Astrocyte of the cerebellum (primary cell): ENCODE measurements at regions not wholly inside any gene's neighbourhood (a gene's known extent, or its start where the extent isn't known, plus 50 kb on each side); places are given as distances from the start of the nearest gene placed in this dataset.
"Not testable (repeated sequence)": the region's sequence is repeated elsewhere in the genome, so short reads cannot be mapped to it uniquely, and the experiment has no call there.

Source experiments
- DNase-seq: peaks from one replicate; pipeline ENCODE4 v3.0.0-alpha.2; 2011; ENCODE audit warnings: low read depth
- H3K4me3 ChIP-seq: 2 replicates; pipeline ENCODE4 v1.5.1; 2011; ENCODE audit warnings: mild to moderate bottlenecking, low read depth, low read length, moderate library complexity
- in situ Hi-C: cut with HindIII; loops from 2 replicates; pipeline ENCODE4 v1.10.0; 2017; ENCODE audit warnings: low sequenced_read_pairs
- TF ChIP-seq, protein P1 (sequence below): IDR thresholded peaks from 2 replicates; pipeline ENCODE4 v1.5.1; 2012; ENCODE audit warnings: low read length, low read depth, moderate library complexity, mild to moderate bottlenecking; ENCODE audit errors: missing control alignments

DNA sequence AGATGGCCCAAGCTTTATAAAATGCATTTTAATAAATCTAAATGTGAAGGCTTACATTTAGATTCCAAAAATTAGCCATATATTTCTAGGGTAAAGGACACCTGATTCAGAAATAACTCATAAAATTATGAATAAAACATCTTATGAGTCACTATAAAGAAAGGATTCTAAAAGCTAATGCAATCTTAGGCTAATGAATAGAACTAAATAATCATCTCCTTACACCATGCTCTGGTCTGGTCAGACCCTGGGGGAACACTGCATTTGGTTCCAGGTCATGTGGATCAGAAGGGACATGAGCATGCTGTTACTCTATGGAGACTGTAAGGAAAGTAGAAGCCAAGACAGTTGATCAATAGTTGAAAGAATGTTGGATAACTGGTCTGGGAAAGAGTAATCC is 370.4 kb downstream of the NDFIP2 start:
- in situ Hi-C loops: no loop called here

DNA sequence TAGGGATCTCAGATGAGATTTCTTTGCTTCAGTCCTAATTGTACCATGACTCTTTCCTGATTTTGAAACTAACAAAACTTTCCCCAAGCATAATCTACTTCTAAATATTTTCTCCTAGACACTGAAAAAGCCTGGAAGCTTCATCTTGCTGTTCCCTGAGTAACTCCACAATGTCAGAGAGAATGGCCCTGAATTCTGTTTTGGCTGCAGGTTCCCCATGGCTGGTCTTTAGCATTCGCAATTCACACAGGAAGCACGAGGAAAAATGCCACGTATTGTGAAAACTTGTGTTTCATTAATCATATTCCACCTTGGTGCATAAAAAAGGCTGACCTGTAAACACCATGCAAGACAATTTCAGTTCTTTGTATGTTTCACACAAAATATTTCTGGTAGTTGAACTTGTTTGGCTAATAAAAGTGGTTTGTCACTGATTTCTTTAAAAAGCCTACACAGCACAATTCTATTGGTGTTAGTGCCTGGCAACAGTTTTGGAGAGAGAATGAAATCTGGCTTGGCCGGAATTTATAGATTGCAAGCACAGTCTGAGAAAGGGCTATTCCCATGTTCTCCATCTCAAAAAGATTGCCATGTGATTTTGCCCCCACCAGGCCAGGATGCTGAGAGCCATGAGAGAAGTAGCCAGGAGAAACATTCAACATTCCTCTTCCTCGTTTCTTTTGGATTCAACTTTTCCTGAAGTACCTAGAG is 367.1 kb downstream of the NDFIP2 start:
- no peak for DNase-seq
- in situ Hi-C loops: no loop called here
- TF ChIP-seq, protein P1, sequence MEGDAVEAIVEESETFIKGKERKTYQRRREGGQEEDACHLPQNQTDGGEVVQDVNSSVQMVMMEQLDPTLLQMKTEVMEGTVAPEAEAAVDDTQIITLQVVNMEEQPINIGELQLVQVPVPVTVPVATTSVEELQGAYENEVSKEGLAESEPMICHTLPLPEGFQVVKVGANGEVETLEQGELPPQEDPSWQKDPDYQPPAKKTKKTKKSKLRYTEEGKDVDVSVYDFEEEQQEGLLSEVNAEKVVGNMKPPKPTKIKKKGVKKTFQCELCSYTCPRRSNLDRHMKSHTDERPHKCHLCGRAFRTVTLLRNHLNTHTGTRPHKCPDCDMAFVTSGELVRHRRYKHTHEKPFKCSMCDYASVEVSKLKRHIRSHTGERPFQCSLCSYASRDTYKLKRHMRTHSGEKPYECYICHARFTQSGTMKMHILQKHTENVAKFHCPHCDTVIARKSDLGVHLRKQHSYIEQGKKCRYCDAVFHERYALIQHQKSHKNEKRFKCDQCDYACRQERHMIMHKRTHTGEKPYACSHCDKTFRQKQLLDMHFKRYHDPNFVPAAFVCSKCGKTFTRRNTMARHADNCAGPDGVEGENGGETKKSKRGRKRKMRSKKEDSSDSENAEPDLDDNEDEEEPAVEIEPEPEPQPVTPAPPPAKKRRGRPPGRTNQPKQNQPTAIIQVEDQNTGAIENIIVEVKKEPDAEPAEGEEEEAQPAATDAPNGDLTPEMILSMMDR: no peak
- no peak overlapping the region for H3K4me3 ChIP-seq

More for the DNA sequence above, 370.4 kb downstream of the NDFIP2 start:
- DNase-seq: no peak
- TF ChIP-seq, protein P1: no peak
- no peak overlapping the region for H3K4me3 ChIP-seq

DNA sequence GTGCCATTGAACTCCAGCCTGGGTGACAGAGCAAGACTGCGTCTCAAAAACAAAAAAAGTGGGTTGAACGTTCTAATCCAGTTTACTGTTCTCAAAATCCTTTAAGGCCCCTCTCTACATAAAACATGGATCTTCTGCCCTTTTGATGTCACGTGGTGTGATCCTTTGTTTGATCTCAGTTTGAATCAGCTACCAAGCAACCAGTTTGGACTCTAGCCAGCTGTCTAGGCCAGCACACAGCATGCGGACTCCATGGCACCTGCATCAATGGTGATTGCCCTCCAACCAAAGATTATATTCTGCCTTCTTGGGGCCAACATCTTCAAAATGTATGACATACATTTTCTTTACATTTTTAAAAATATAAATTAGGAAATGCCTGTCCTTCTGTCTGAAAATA is 365.4 kb downstream of the NDFIP2 start:
- no peak for DNase-seq
- TF ChIP-seq, protein P1: no peak
- in situ Hi-C loops: no loop called here
- H3K4me3 ChIP-seq: no peak overlapping the region

- in situ Hi-C loops: no loop called here
- TF ChIP-seq, protein P1: no peak
- no peak for DNase-seq
- no peak overlapping the region for H3K4me3 ChIP-seq
Observed at GRCh38 chr13:79837741-79838450, 356.9 kb downstream of the NDFIP2 start.

DNA sequence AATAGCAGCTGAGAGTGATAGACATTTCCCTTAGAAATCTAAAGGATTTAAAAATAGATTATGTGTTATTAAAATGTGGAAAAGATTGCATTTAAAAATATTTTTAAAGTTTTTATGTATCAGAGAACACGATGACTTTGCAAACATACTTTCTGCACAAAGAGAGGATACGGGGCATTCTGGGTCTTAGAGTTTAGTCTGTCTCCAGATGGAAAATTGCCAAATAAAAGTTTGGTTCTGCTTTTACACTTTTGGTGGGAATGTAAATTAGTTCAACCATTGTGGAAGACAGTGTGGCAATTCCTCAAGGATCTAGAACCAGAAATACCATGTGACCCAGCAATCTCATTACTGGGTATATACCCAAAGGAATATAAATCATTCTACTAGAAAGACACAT is 355.2 kb downstream of the NDFIP2 start:
- H3K4me3 ChIP-seq, in situ Hi-C loops, DNase-seq: not testable (repeated sequence)

DNA sequence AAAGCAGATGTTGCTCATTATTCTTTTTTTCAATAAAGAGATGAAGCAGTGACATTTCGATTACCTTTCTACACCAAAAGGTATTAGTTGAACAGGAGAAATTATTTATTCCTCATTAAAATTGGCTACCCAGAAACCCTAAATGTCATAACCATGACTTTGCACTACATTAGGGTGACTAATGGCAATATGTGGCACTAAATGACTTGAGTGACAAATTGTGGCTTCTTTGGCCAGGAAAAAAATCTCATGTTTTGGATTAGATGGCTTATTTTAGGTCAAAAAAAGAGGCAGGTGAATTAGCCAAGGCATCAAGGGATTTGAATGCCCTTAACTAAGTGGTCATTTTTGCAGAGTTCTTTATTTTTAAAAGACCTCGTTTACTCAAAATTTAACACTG is 353.9 kb downstream of the NDFIP2 start:
- H3K4me3 ChIP-seq: no peak overlapping the region
- in situ Hi-C loops: no loop called here
- TF ChIP-seq, protein P1: no peak
- no peak for DNase-seq

DNA sequence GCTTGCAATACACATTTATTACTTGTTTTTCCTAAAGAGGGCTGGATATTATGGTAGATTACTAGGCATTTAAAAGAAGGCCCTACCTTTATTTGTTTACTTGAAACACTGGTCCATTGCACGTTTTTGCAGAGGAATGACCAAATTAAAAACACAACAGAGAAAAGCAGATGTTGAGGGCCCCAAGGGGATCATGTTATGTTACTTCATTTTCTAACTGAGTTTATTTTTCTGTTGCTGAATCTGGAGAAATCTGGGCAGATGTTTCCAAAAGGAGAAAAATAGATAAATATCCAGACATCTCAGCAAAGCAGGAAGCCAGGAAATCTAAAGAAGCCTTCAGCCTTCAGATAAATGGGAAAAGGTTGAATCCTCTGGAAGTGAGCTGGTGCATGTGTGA is 353.0 kb downstream of the NDFIP2 start:
- H3K4me3 ChIP-seq: no peak overlapping the region
- TF ChIP-seq, protein P1: no peak
- no peak for DNase-seq
- in situ Hi-C loops: no loop called here
